OCI-LY1 (cell line): ENCODE measurements at regions not wholly inside any gene's neighbourhood (a gene's known extent, or its start where the extent isn't known, plus 50 kb on each side); places are given as distances from the start of the nearest gene placed in this dataset.

Experiments used
- H2AFZ ChIP-seq: fragments of 200-600 bp; sonication (generic), shearing (Covaris generic); 2 replicates; pipeline ENCODE4 v1.6.0; 2014; ENCODE audit warnings: antibody characterized with exemption, mild to moderate bottlenecking, low read length
- H3F3A ChIP-seq: fragments of 200-600 bp; sonication (generic), shearing (Covaris generic); 2 replicates; pipeline ENCODE4 v1.6.0; 2014; ENCODE audit warnings: mild to moderate bottlenecking, antibody characterized with exemption, low read length, moderate library complexity; ENCODE audit not compliant: insufficient read depth
- H3K27ac ChIP-seq: fragments of 200-600 bp; sonication (generic); 2 replicates; pipeline ENCODE4 v1.5.1; 2014; ENCODE audit warnings: low read length, mixed run types, mild to moderate bottlenecking, low read depth; ENCODE audit not compliant: poor library complexity, severe bottlenecking
- H3K27me3 ChIP-seq: fragments of 200-600 bp; sonication (generic); 2 replicates; pipeline ENCODE4 v1.6.0; 2014; ENCODE audit warnings: antibody characterized with exemption, mild to moderate bottlenecking, low read length, moderate library complexity; ENCODE audit not compliant: insufficient read depth
- H3K36me3 ChIP-seq: fragments of 200-600 bp; sonication (generic); 2 replicates; pipeline ENCODE4 v1.6.1; 2014; ENCODE audit warnings: mild to moderate bottlenecking, antibody characterized with exemption, low read length, moderate library complexity, mixed read lengths; ENCODE audit not compliant: insufficient read depth
- H3K4me1 ChIP-seq: fragments of 200-600 bp; sonication (generic); 2 replicates; pipeline ENCODE4 v1.5.1; 2014; ENCODE audit warnings: mild to moderate bottlenecking, low read length, moderate library complexity; ENCODE audit not compliant: insufficient read depth, severe bottlenecking
- H3K4me2 ChIP-seq: fragments of 200-600 bp; sonication (generic), shearing (Covaris generic); 2 replicates; pipeline ENCODE4 v1.6.1; 2014; ENCODE audit warnings: low read length
- H3K4me3 ChIP-seq: fragments of 200-600 bp; sonication (generic); 2 replicates; pipeline ENCODE4 v1.5.1; 2014; ENCODE audit warnings: low read length, low read depth, mild to moderate bottlenecking, mixed read lengths; ENCODE audit not compliant: poor library complexity, severe bottlenecking
- H3K79me2 ChIP-seq: fragments of 200-600 bp; shearing (Covaris generic); 2 replicates; pipeline ENCODE4 v1.6.1; 2016; ENCODE audit warnings: mixed run types, low read length, mixed read lengths; ENCODE audit not compliant: insufficient read depth
- H3K9ac ChIP-seq: fragments of 200-600 bp; sonication (generic), shearing (Covaris generic); 2 replicates; pipeline ENCODE4 v1.6.1; 2014; ENCODE audit warnings: mild to moderate bottlenecking, low read length, mixed read lengths
- H3K9me2 ChIP-seq: fragments of 200-600 bp; sonication (generic), shearing (Covaris generic); 2 replicates; pipeline ENCODE4 v1.6.1; 2014; ENCODE audit warnings: low read depth, mild to moderate bottlenecking, low read length, mixed read lengths
- H3K9me3 ChIP-seq: fragments of 200-600 bp; shearing (Covaris generic); 2 replicates; pipeline ENCODE4 v1.6.1; 2014; ENCODE audit warnings: low read length, mixed read lengths
- H4K20me1 ChIP-seq: fragments of 200-600 bp; sonication (generic), shearing (Covaris generic); 2 replicates; pipeline ENCODE4 v1.6.0; 2016; ENCODE audit warnings: mild to moderate bottlenecking, low read length; ENCODE audit not compliant: insufficient read depth
- EZH2 ChIP-seq: fragments of 200-600 bp; sonication (generic), shearing (Covaris generic); IDR thresholded peaks from 2 replicates; pipeline ENCODE4 v1.8.0; 2017; ENCODE audit warnings: borderline replicate concordance, mixed run types, mild to moderate bottlenecking, antibody characterized with exemption, low read length, moderate library complexity, mixed read lengths
- TF ChIP-seq, protein P1 (sequence below): fragments of 200-600 bp; sonication (generic), shearing (Covaris generic); IDR thresholded peaks from 2 replicates; pipeline ENCODE4 v1.5.1; 2017; ENCODE audit warnings: mild to moderate bottlenecking, antibody characterized with exemption, low read length, moderate library complexity, mixed read lengths

GRCh38 chr6:71579902-71580301 lies 291.3 kb downstream of the OGFRL1 start:
- no peak overlapping the region for H3K4me2 ChIP-seq

DNA sequence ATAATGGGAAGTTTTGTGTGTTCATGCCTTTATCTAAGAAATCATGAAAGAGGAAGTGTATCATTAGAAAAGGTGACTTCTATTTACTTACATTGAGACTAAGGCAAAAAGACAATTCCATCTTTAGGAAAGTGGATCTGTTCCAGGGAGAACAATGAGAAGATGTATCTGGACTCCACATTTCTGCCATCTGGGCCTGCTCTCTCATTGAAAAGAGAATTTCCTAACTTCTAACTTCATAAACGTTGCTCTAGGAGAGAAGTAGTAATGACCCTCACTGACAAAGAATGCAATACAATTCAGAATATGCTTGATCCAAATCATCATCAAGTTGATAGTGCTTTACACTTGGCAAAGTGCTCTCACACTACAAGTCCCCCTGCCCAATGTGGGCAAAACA lies 294.2 kb downstream of the OGFRL1 start:
- Histone ChIP-seq H3K4me1 (no peaks in the 10 kb centered on the region), H2AFZ (no peak overlapping the region), H4K20me1 (no peaks in the 10 kb centered on the region), H3K9ac (no peak overlapping the region), H3K27ac (no peak overlapping the region), H3K4me2 (no peak overlapping the region), H3K9me3 (no peaks in the 10 kb centered on the region), H3F3A (no peaks in the 10 kb centered on the region), H3K36me3 (no peaks in the 10 kb centered on the region), H3K4me3 (no peak overlapping the region), H3K27me3 (no peaks in the 10 kb centered on the region), H3K9me2 (no peaks in the 10 kb centered on the region), H3K79me2 (no peaks in the 10 kb centered on the region)
- TF ChIP-seq, protein P1, sequence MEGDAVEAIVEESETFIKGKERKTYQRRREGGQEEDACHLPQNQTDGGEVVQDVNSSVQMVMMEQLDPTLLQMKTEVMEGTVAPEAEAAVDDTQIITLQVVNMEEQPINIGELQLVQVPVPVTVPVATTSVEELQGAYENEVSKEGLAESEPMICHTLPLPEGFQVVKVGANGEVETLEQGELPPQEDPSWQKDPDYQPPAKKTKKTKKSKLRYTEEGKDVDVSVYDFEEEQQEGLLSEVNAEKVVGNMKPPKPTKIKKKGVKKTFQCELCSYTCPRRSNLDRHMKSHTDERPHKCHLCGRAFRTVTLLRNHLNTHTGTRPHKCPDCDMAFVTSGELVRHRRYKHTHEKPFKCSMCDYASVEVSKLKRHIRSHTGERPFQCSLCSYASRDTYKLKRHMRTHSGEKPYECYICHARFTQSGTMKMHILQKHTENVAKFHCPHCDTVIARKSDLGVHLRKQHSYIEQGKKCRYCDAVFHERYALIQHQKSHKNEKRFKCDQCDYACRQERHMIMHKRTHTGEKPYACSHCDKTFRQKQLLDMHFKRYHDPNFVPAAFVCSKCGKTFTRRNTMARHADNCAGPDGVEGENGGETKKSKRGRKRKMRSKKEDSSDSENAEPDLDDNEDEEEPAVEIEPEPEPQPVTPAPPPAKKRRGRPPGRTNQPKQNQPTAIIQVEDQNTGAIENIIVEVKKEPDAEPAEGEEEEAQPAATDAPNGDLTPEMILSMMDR: no peak
- no peak for TF ChIP-seq EZH2

More at GRCh38 chr6:71579902-71580301, 291.3 kb downstream of the OGFRL1 start:
- H3K36me3 ChIP-seq: no peaks in the 10 kb centered on the region
- no peak overlapping the region for H3K4me3 ChIP-seq
- no peak overlapping the region for H3K27ac ChIP-seq
- no peak overlapping the region for H3K9ac ChIP-seq
- no peak for TF ChIP-seq EZH2
- TF ChIP-seq, protein P1: no peak
- no peaks in the 10 kb centered on the region for H3K4me1 ChIP-seq
- no peaks in the 10 kb centered on the region for H4K20me1 ChIP-seq
- H3K9me3 ChIP-seq: no peaks in the 10 kb centered on the region
- H3K27me3 ChIP-seq: no peaks in the 10 kb centered on the region
- H3K9me2 ChIP-seq: no peaks in the 10 kb centered on the region
- H2AFZ ChIP-seq: no peak overlapping the region
- H3F3A ChIP-seq: no peaks in the 10 kb centered on the region
- no peaks in the 10 kb centered on the region for H3K79me2 ChIP-seq

DNA sequence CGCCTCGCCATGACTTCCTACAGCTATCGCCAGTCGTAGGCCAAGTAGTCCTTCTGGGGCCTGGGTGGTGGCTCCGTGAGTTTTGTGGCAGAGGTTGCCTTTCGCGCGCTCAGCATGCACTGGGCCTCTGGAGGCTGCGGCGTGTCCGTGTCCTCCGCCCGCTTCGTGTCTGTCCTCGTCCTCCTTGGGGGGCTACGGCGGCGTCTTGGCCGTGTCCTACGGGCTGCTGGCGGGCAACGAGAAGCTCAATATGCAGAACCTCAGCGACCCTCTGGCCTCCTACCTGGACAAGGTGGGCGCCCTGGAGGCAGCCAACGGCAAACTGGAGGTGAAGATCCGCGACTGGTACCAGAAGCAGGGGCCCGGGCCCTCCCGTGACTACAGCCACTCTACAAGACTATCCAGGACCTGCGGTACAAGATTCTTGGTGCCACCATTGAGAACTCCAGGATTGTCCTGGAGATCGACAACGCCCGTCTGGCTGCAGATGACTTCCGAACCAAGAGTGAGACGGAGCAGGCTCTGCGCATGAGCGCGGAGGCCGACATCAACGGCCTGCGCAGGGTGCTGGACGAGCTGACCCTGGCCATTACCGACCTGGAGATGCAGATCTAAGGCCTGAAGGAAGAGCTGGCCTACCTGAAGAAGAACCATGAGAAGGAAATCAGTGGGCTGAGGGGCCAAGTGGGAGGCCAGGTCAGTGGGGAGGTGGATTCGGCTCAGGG lies 296.3 kb downstream of the OGFRL1 start:
- Histone ChIP-seq H3K4me1 (no peaks in the 10 kb centered on the region), H3K9ac (no peak overlapping the region), H3K36me3 (no peaks in the 10 kb centered on the region), H3K9me2 (no peaks in the 10 kb centered on the region), H2AFZ (no peak overlapping the region), H3K79me2 (no peaks in the 10 kb centered on the region), H3K4me2 (no peak overlapping the region), H3K9me3 (no peaks in the 10 kb centered on the region), H3K27me3 (no peaks in the 10 kb centered on the region), H3K4me3 (no peak overlapping the region), H3K27ac (no peak overlapping the region), H3F3A (no peaks in the 10 kb centered on the region), H4K20me1 (no peaks in the 10 kb centered on the region)
- TF ChIP-seq EZH2: no peak
- TF ChIP-seq, protein P1: no peak
